H1 (cell line): ENCODE measurements at regions not wholly inside any gene's neighbourhood (a gene's known extent, or its start where the extent isn't known, plus 50 kb on each side); places are given as distances from the start of the nearest gene placed in this dataset.

ENCODE experiments used
- CTBP2 ChIP-seq: IDR thresholded peaks from 2 replicates; pipeline ENCODE4 v1.7.0; 2011; ENCODE audit warnings: borderline replicate concordance, mild to moderate bottlenecking, moderate library complexity, mixed read lengths, low read length; ENCODE audit not compliant: insufficient read depth, insufficient read length
- KDM5A ChIP-seq: fragments of 200-600 bp; IDR thresholded peaks from 2 replicates; pipeline ENCODE4 v1.7.1; 2012; ENCODE audit warnings: mild to moderate bottlenecking, low read length, inconsistent platforms, mixed read lengths

- no peak for TF ChIP-seq KDM5A
- no peak for TF ChIP-seq CTBP2
Measured at GRCh38 chr17:59465949-59466307, 99.5 kb upstream of the DHX40 start (continued).
